GM23338 (cell line): ENCODE measurements at regions not wholly inside any gene's neighbourhood (a gene's known extent, or its start where the extent isn't known, plus 50 kb on each side); places are given as distances from the start of the nearest gene placed in this dataset.

Experiments
- ATAC-seq: fragments of 200-7000 bp; cut with Tn5 transposase; 3 replicates; pipeline ENCODE4 v1.9.1; 2020
- DNase-seq: peaks from one replicate; pipeline ENCODE4 v3.0.0-alpha.2; 2015; ENCODE audit warnings: low spot score
- H2AFZ ChIP-seq: fragments of 200-600 bp; sonication (generic); 2 replicates; pipeline ENCODE4 v1.8.0; 2016; ENCODE audit warnings: antibody characterized with exemption, mild to moderate bottlenecking, moderate library complexity
- H3F3A ChIP-seq: fragments of 200-600 bp; sonication (generic); replicated peaks from 2 replicates; pipeline ENCODE4 v1.8.0; 2017; ENCODE audit warnings: antibody characterized with exemption, mixed run types, low read depth
- H3K27ac ChIP-seq: fragments of 200-600 bp; sonication (generic); 2 replicates; pipeline ENCODE4 v1.6.1; 2016; ENCODE audit warnings: low read depth
- H3K27me3 ChIP-seq: fragments of 200-600 bp; sonication (generic); 2 replicates; pipeline ENCODE4 v1.8.0; 2016; ENCODE audit warnings: mild to moderate bottlenecking, mixed run types, moderate library complexity; ENCODE audit not compliant: insufficient read depth
- H3K36me3 ChIP-seq: fragments of 200-600 bp; sonication (generic); 2 replicates; pipeline ENCODE4 v1.8.0; 2016; ENCODE audit warnings: mild to moderate bottlenecking; ENCODE audit not compliant: insufficient read depth
- H3K4me1 ChIP-seq: fragments of 200-600 bp; sonication (generic); 2 replicates; pipeline ENCODE4 v1.8.0; 2016; ENCODE audit warnings: mild to moderate bottlenecking, moderate library complexity; ENCODE audit not compliant: insufficient read depth
- H3K4me2 ChIP-seq: fragments of 200-600 bp; sonication (generic); 2 replicates; pipeline ENCODE4 v1.7.1; 2017; ENCODE audit warnings: mixed run types
- H3K4me3 ChIP-seq: fragments of 200-600 bp; sonication (generic); 2 replicates; pipeline ENCODE4 v1.6.1; 2016; ENCODE audit warnings: mixed run types
- H3K79me2 ChIP-seq: fragments of 200-600 bp; sonication (generic); replicated peaks from 2 replicates; pipeline ENCODE4 v1.8.0; 2017; ENCODE audit warnings: mild to moderate bottlenecking; ENCODE audit not compliant: insufficient read depth
- H3K9me2 ChIP-seq: fragments of 200-600 bp; sonication (generic); 2 replicates; pipeline ENCODE4 v1.8.0; 2017; ENCODE audit not compliant: insufficient read depth
- H4K20me1 ChIP-seq: fragments of 200-600 bp; sonication (generic); replicated peaks from 2 replicates; pipeline ENCODE4 v1.8.0; 2017; ENCODE audit warnings: mild to moderate bottlenecking; ENCODE audit not compliant: insufficient read depth
- H3K27ac Mint-ChIP-seq: 2 replicates; pipeline ENCODE4 v1.8.0; 2020; ENCODE audit warnings: inconsistent platforms, mild to moderate bottlenecking, moderate library complexity, mixed read lengths
- H3K27me3 Mint-ChIP-seq: 3 replicates; pipeline ENCODE4 v1.8.0; 2022; ENCODE audit warnings: low read depth, mild to moderate bottlenecking, moderate library complexity, mixed read lengths, inconsistent platforms; ENCODE audit not compliant: insufficient read depth, poor library complexity
- H3K36me3 Mint-ChIP-seq: 3 replicates; pipeline ENCODE4 v1.8.0; 2021; ENCODE audit warnings: low read depth, mild to moderate bottlenecking, inconsistent platforms, moderate library complexity, mixed read lengths
- H3K4me1 Mint-ChIP-seq: 3 replicates; pipeline ENCODE4 v1.8.0; 2020; ENCODE audit warnings: mild to moderate bottlenecking, inconsistent platforms, mixed read lengths
- H3K4me3 Mint-ChIP-seq: 3 replicates; pipeline ENCODE4 v1.8.0; 2021; ENCODE audit warnings: moderate library complexity, mild to moderate bottlenecking, inconsistent platforms, mixed read lengths
- H3K9me3 Mint-ChIP-seq: 3 replicates; pipeline ENCODE4 v1.8.0; 2020; ENCODE audit warnings: moderate library complexity, mild to moderate bottlenecking, inconsistent platforms, mixed read lengths
- EZH2 ChIP-seq: fragments of 200-600 bp; sonication (generic); IDR thresholded peaks from one replicate; pipeline ENCODE4 v1.8.0; 2017; ENCODE audit warnings: antibody characterized with exemption, mild to moderate bottlenecking, low read depth; ENCODE audit not compliant: unreplicated experiment
- EZH2phosphoT487 ChIP-seq: fragments of 200-600 bp; sonication (generic); IDR thresholded peaks from one replicate; pipeline ENCODE4 v1.8.1; 2018; ENCODE audit warnings: antibody characterized with exemption; ENCODE audit not compliant: unreplicated experiment
- JUNB ChIP-seq: IDR thresholded peaks from one replicate; pipeline ENCODE4 v1.6.1; 2016; ENCODE audit warnings: antibody characterized with exemption; ENCODE audit not compliant: unreplicated experiment
- NANOG ChIP-seq: IDR thresholded peaks from 2 replicates; pipeline ENCODE4 v1.6.1; 2016; ENCODE audit warnings: antibody characterized with exemption, borderline replicate concordance
- STAT1 ChIP-seq: IDR thresholded peaks from one replicate; pipeline ENCODE4 v1.6.1; 2016; ENCODE audit warnings: antibody characterized with exemption; ENCODE audit not compliant: unreplicated experiment
- ZNF331 ChIP-seq: fragments of 250-450 bp; sonication (Bioruptor Pico); IDR thresholded peaks from 2 replicates; pipeline ENCODE4 v1.5.0; 2020; ENCODE audit warnings: low read depth, mild to moderate bottlenecking, moderate library complexity
- TF ChIP-seq, protein P1 (sequence below): fragments of 250-450 bp; sonication (Bioruptor Pico); IDR thresholded peaks from 2 replicates; pipeline ENCODE4 v1.5.0; 2020; ENCODE audit warnings: mild to moderate bottlenecking, moderate library complexity
- TF ChIP-seq, protein P2 (sequence below): IDR thresholded peaks from one replicate; pipeline ENCODE4 v1.6.1; 2018; ENCODE audit warnings: antibody characterized with exemption; ENCODE audit not compliant: unreplicated experiment

DNA sequence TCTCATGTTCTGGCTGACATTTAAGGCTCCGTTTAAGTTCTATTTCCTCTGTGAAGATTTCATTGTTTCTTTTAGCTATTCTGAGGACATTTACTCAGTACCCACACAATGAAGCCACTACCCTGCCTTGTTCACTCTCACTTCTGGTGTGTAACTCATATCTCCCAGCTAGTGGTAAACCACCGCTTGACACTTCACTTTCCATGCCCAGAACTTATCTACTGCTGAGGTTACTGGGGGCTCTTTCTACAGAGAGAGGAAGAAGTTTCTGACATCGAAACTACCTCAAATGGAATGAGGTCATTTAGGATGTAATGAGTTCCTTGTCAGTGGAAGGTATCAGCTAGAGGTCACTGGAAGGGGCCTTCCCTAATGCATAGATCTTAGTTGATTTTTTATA, 501.5 kb downstream of the DMAC1 start (continued):
- TF ChIP-seq, protein P1, sequence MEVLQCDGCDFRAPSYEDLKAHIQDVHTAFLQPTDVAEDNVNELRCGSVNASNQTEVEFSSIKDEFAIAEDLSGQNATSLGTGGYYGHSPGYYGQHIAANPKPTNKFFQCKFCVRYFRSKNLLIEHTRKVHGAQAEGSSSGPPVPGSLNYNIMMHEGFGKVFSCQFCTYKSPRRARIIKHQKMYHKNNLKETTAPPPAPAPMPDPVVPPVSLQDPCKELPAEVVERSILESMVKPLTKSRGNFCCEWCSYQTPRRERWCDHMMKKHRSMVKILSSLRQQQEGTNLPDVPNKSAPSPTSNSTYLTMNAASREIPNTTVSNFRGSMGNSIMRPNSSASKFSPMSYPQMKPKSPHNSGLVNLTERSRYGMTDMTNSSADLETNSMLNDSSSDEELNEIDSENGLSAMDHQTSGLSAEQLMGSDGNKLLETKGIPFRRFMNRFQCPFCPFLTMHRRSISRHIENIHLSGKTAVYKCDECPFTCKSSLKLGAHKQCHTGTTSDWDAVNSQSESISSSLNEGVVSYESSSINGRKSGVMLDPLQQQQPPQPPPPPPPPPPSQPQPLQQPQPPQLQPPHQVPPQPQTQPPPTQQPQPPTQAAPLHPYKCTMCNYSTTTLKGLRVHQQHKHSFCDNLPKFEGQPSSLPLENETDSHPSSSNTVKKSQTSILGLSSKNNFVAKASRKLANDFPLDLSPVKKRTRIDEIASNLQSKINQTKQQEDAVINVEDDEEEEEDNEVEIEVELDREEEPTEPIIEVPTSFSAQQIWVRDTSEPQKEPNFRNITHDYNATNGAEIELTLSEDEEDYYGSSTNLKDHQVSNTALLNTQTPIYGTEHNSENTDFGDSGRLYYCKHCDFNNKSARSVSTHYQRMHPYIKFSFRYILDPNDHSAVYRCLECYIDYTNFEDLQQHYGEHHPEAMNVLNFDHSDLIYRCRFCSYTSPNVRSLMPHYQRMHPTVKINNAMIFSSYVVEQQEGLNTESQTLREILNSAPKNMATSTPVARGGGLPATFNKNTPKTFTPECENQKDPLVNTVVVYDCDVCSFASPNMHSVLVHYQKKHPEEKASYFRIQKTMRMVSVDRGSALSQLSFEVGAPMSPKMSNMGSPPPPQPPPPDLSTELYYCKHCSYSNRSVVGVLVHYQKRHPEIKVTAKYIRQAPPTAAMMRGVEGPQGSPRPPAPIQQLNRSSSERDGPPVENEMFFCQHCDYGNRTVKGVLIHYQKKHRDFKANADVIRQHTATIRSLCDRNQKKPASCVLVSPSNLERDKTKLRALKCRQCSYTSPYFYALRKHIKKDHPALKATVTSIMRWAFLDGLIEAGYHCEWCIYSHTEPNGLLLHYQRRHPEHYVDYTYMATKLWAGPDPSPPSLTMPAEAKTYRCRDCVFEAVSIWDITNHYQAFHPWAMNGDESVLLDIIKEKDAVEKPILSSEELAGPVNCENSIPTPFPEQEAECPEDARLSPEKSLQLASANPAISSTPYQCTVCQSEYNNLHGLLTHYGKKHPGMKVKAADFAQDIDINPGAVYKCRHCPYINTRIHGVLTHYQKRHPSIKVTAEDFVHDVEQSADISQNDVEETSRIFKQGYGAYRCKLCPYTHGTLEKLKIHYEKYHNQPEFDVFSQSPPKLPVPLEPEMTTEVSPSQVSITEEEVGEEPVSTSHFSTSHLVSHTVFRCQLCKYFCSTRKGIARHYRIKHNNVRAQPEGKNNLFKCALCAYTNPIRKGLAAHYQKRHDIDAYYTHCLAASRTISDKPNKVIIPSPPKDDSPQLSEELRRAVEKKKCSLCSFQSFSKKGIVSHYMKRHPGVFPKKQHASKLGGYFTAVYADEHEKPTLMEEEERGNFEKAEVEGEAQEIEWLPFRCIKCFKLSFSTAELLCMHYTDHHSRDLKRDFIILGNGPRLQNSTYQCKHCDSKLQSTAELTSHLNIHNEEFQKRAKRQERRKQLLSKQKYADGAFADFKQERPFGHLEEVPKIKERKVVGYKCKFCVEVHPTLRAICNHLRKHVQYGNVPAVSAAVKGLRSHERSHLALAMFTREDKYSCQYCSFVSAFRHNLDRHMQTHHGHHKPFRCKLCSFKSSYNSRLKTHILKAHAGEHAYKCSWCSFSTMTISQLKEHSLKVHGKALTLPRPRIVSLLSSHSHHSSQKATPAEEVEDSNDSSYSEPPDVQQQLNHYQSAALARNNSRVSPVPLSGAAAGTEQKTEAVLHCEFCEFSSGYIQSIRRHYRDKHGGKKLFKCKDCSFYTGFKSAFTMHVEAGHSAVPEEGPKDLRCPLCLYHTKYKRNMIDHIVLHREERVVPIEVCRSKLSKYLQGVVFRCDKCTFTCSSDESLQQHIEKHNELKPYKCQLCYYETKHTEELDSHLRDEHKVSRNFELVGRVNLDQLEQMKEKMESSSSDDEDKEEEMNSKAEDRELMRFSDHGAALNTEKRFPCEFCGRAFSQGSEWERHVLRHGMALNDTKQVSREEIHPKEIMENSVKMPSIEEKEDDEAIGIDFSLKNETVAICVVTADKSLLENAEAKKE (CRISPR knock-in tag), result no peak
- TF ChIP-seq, protein P2, sequence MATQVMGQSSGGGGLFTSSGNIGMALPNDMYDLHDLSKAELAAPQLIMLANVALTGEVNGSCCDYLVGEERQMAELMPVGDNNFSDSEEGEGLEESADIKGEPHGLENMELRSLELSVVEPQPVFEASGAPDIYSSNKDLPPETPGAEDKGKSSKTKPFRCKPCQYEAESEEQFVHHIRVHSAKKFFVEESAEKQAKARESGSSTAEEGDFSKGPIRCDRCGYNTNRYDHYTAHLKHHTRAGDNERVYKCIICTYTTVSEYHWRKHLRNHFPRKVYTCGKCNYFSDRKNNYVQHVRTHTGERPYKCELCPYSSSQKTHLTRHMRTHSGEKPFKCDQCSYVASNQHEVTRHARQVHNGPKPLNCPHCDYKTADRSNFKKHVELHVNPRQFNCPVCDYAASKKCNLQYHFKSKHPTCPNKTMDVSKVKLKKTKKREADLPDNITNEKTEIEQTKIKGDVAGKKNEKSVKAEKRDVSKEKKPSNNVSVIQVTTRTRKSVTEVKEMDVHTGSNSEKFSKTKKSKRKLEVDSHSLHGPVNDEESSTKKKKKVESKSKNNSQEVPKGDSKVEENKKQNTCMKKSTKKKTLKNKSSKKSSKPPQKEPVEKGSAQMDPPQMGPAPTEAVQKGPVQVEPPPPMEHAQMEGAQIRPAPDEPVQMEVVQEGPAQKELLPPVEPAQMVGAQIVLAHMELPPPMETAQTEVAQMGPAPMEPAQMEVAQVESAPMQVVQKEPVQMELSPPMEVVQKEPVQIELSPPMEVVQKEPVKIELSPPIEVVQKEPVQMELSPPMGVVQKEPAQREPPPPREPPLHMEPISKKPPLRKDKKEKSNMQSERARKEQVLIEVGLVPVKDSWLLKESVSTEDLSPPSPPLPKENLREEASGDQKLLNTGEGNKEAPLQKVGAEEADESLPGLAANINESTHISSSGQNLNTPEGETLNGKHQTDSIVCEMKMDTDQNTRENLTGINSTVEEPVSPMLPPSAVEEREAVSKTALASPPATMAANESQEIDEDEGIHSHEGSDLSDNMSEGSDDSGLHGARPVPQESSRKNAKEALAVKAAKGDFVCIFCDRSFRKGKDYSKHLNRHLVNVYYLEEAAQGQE, result no peak
- no peak for TF ChIP-seq JUNB
- TF ChIP-seq EZH2, result no peak
- no peak for TF ChIP-seq NANOG
- no peak for TF ChIP-seq STAT1

DNA sequence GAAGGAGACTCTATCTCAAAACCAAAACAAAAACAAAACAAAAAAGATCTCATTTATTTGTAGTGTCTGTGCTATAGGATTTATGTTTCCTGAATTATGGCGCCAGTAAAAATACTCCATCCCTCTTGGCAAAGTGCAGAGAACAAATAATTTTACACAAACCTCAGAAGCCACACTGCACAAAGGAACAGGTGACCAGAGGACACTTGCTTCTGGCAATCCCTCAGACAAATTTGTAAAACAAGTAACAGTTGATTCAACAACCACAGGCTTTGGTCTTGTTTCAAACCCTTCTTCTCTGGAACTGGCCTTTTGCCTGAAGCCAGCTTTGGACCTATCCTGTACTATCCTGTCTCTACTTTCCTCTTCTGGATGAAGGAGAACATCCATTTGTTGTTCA, 502.1 kb downstream of the DMAC1 start:
- Mint-ChIP-seq H3K27me3 (no peaks in the 10 kb centered on the region), H3K9me3 (no peaks in the 10 kb centered on the region), H3K4me3 (no peak overlapping the region), H3K36me3 (no peaks in the 10 kb centered on the region), H3K27ac (no peak overlapping the region), H3K4me1 (peaks cover 2% of the 10 kb centered on the region; the same call in 2 of the 3 replicates)
- Histone ChIP-seq H3K4me3 (no peak overlapping the region), H3K4me2 (no peak overlapping the region), H3K4me1 (no peaks in the 10 kb centered on the region), H3F3A (no peaks in the 10 kb centered on the region), H3K27ac (no peak overlapping the region), H2AFZ (no peak overlapping the region), H4K20me1 (no peaks in the 10 kb centered on the region), H3K27me3 (no peaks in the 10 kb centered on the region), H3K36me3 (no peaks in the 10 kb centered on the region), H3K79me2 (no peaks in the 10 kb centered on the region), H3K9me2 (0 out of 2 replicates have a peak, but pooled peaks cover 4% of the 10 kb centered on the region)
- ATAC-seq (no peak), DNase-seq (no peak)
- TF ChIP-seq ZNF331 (CRISPR knock-in tag) (no peak), EZH2phosphoT487 (no peak)
- TF ChIP-seq, protein P2, result no peak
